NB4 (cell line): ENCODE measurements at regions not wholly inside any gene's neighbourhood (a gene's known extent, or its start where the extent isn't known, plus 50 kb on each side); places are given as distances from the start of the nearest gene placed in this dataset.

Experiments
- CTCF ChIP-seq: IDR thresholded peaks from one replicate; pipeline ENCODE4 v1.5.1; 2012; ENCODE audit warnings: low read depth, low read length
- MAX ChIP-seq: IDR thresholded peaks from 2 replicates; pipeline ENCODE4 v1.6.1; 2011; ENCODE audit warnings: low read depth, low read length
- POLR2A ChIP-seq: IDR thresholded peaks from 2 replicates; pipeline ENCODE4 v1.6.1; 2011; ENCODE audit warnings: mild to moderate bottlenecking; ENCODE audit not compliant: insufficient read length; ENCODE audit errors: extremely low read depth

- no peak for TF ChIP-seq CTCF
- no peak for TF ChIP-seq MAX
- TF ChIP-seq POLR2A, result no peak
Measured at GRCh38 chr4:81808011-81808672, 336.4 kb upstream of the RASGEF1B start.
